Skin epidermis (tissue), 12 donors: ENCODE measurements at regions not wholly inside any gene's neighbourhood (a gene's known extent, or its start where the extent isn't known, plus 50 kb on each side); places are given as distances from the start of the nearest gene placed in this dataset.

Experiments used
- H3K27ac ChIP-seq, 21 experiments: fragments of 200-600 bp; sonication (generic) in 11 of 21; one replicate each; pipeline ENCODE4 v1.5.0; 2020; ENCODE audit warnings: mild to moderate bottlenecking in 3 of 21, inconsistent platforms in 2 of 21, moderate library complexity in 2 of 21
- H3K4me3 ChIP-seq, 7 experiments: fragments of 200-600 bp; sonication (generic) in 2 of 7; one replicate each; pipeline ENCODE4 v1.5.0; 2020; ENCODE audit warnings: inconsistent platforms in 2 of 7, mild to moderate bottlenecking in 2 of 7, moderate library complexity in 1 of 7

GRCh38 chr2:155281907-155282306 is 583.4 kb downstream of the KCNJ3 start:
- Histone ChIP-seq H3K4me3 (no peak overlapping the region), H3K27ac (no peak overlapping the region)

GRCh38 chr2:155273323-155273722 is 574.8 kb downstream of the KCNJ3 start:
- Histone ChIP-seq H3K27ac (no peak overlapping the region), H3K4me3 (no peak overlapping the region)

GRCh38 chr2:155266583-155266982 is 568.1 kb downstream of the KCNJ3 start:
- Histone ChIP-seq H3K27ac (no peak overlapping the region), H3K4me3 (no peak overlapping the region)

- no peak overlapping the region for H3K27ac ChIP-seq
- H3K4me3 ChIP-seq = no peak overlapping the region
Measured at GRCh38 chr2:155266109-155266508, 567.6 kb downstream of the KCNJ3 start.

- Histone ChIP-seq H3K27ac (no peak overlapping the region), H3K4me3 (no peak overlapping the region)
Measured at GRCh38 chr2:155256803-155257202, 558.3 kb downstream of the KCNJ3 start.

GRCh38 chr2:155250800-155251199 is 552.3 kb downstream of the KCNJ3 start:
- H3K4me3 ChIP-seq = no peak overlapping the region
- H3K27ac ChIP-seq = no peak overlapping the region

- H3K4me3 ChIP-seq = no peak overlapping the region
Measured at GRCh38 chr2:155240176-155240575, 541.7 kb downstream of the KCNJ3 start.

GRCh38 chr2:155235710-155236109 is 537.2 kb downstream of the KCNJ3 start:
- no peak overlapping the region for H3K4me3 ChIP-seq
- H3K27ac ChIP-seq = no peak overlapping the region

More at GRCh38 chr2:155240176-155240575, 541.7 kb downstream of the KCNJ3 start:
- no peak overlapping the region for H3K27ac ChIP-seq

- no peak overlapping the region for H3K27ac ChIP-seq
- no peak overlapping the region for H3K4me3 ChIP-seq
Measured at GRCh38 chr2:155223781-155224406, 525.4 kb downstream of the KCNJ3 start.

GRCh38 chr2:155218945-155219344 is 520.5 kb downstream of the KCNJ3 start:
- Histone ChIP-seq H3K4me3 (no peak overlapping the region), H3K27ac (peak overlapping the region in 1 of 21 experiments; percentile 79)

- Histone ChIP-seq H3K27ac (peak overlapping the region in 1 of 21 experiments; percentile 79), H3K4me3 (no peak overlapping the region)
Measured at GRCh38 chr2:155218292-155218924, 519.9 kb downstream of the KCNJ3 start.

- no peak overlapping the region for H3K4me3 ChIP-seq
- H3K27ac ChIP-seq = peak overlapping the region in 1 of 21 experiments; percentile 79
Measured at GRCh38 chr2:155215037-155215707, 516.7 kb downstream of the KCNJ3 start.

GRCh38 chr2:155209696-155210450 is 511.4 kb downstream of the KCNJ3 start:
- H3K4me3 ChIP-seq = no peak overlapping the region
- no peak overlapping the region for H3K27ac ChIP-seq

- no peak overlapping the region for H3K27ac ChIP-seq
- H3K4me3 ChIP-seq = no peak overlapping the region
Measured at GRCh38 chr2:155203178-155203577, 504.7 kb downstream of the KCNJ3 start.

- Histone ChIP-seq H3K4me3 (no peak overlapping the region), H3K27ac (no peak overlapping the region)
Measured at GRCh38 chr2:155200753-155201152, 502.3 kb downstream of the KCNJ3 start.

GRCh38 chr2:155190342-155190741 is 491.8 kb downstream of the KCNJ3 start:
- H3K4me3 ChIP-seq = no peak overlapping the region

GRCh38 chr2:155178921-155179320 is 480.4 kb downstream of the KCNJ3 start:
- H3K4me3 ChIP-seq = no peak overlapping the region
- H3K27ac ChIP-seq = no peak overlapping the region

More at GRCh38 chr2:155190342-155190741, 491.8 kb downstream of the KCNJ3 start:
- no peak overlapping the region for H3K27ac ChIP-seq

GRCh38 chr2:155176345-155176744 is 477.9 kb downstream of the KCNJ3 start:
- Histone ChIP-seq H3K27ac (no peak overlapping the region), H3K4me3 (no peak overlapping the region)

- H3K4me3 ChIP-seq = no peak overlapping the region
- H3K27ac ChIP-seq = no peak overlapping the region
Measured at GRCh38 chr2:155169317-155169716, 470.8 kb downstream of the KCNJ3 start.

- no peak overlapping the region for H3K4me3 ChIP-seq
- no peak overlapping the region for H3K27ac ChIP-seq
Measured at GRCh38 chr2:155162494-155162893, 464.0 kb downstream of the KCNJ3 start.
